Lower lobe of right lung (tissue), 2 donors: ENCODE measurements at regions not wholly inside any gene's neighbourhood (a gene's known extent, or its start where the extent isn't known, plus 50 kb on each side); places are given as distances from the start of the nearest gene placed in this dataset.

Source experiments
- ATAC-seq, 2 donors: fragments of 200-7000 bp; cut with Tn5 transposase; one replicate each; pipeline ENCODE4 v1.9.1; 2020 to 2022; ENCODE audit warnings: mild to moderate bottlenecking in 2 of 2, moderate library complexity in 2 of 2
- DNase-seq: peaks from one replicate; pipeline ENCODE4 v3.0.0-alpha.2; 2020
- H3K27ac ChIP-seq: fragments of 200-600 bp; one replicate; pipeline ENCODE4 v1.8.0; 2022
- H3K27me3 ChIP-seq: fragments of 200-600 bp; one replicate; pipeline ENCODE4 v1.8.0; 2022; ENCODE audit warnings: low read depth
- H3K36me3 ChIP-seq: fragments of 200-600 bp; one replicate; pipeline ENCODE4 v1.8.0; 2022; ENCODE audit warnings: mild to moderate bottlenecking
- H3K4me1 ChIP-seq: fragments of 200-600 bp; one replicate; pipeline ENCODE4 v1.8.0; 2022
- H3K4me3 ChIP-seq: fragments of 200-600 bp; one replicate; pipeline ENCODE4 v1.8.0; 2022; ENCODE audit warnings: mild to moderate bottlenecking
- H3K9me3 ChIP-seq: fragments of 200-600 bp; one replicate; pipeline ENCODE4 v1.8.0; 2022
- intact Hi-C: fragments of 100-400 bp; cut with DNase I; formaldehyde crosslinking; loops from one replicate; pipeline ENCODE4 v1.11.0; 2022
- TF ChIP-seq, protein P1 (sequence below): fragments of 200-600 bp; IDR thresholded peaks from one replicate; pipeline ENCODE4 v1.8.0; 2022; ENCODE audit warnings: antibody characterized with exemption, mild to moderate bottlenecking
- donor health status: DM: no; HTN: yes; CAD: no; lungs with severe emphysema.

DNA sequence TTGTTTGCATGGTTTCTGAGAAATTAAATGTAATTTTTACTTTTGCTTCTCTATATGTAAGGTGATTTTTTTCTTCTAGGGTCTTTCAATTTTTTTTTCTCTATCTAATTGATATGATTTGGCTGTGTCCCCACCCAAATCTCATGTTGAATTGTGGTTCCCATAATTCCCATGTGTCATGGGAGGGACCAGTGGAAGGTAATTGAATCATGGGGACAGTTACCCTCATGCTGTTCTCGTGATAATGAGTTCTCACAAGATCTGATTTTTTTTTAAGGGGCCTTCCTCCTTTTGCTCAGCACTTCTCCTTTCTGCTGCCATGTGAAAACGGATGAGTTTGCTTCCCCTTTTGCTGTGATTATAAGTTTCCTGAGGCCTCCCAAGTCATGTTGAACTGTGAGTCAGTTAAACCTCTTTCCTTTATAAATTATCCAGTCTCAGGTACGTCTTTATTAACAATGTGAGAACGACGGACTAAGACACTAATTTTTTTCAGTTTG is 150.8 kb downstream of the MTRR start:
- no peaks in the 10 kb centered on the region for H3K4me1 ChIP-seq
- no peak overlapping the region for H3K4me3 ChIP-seq
- intact Hi-C loops: no loop called here
- H3K9me3 ChIP-seq: peaks cover 3% of the 10 kb centered on the region
- ATAC-seq: no peak
- TF ChIP-seq, protein P1, sequence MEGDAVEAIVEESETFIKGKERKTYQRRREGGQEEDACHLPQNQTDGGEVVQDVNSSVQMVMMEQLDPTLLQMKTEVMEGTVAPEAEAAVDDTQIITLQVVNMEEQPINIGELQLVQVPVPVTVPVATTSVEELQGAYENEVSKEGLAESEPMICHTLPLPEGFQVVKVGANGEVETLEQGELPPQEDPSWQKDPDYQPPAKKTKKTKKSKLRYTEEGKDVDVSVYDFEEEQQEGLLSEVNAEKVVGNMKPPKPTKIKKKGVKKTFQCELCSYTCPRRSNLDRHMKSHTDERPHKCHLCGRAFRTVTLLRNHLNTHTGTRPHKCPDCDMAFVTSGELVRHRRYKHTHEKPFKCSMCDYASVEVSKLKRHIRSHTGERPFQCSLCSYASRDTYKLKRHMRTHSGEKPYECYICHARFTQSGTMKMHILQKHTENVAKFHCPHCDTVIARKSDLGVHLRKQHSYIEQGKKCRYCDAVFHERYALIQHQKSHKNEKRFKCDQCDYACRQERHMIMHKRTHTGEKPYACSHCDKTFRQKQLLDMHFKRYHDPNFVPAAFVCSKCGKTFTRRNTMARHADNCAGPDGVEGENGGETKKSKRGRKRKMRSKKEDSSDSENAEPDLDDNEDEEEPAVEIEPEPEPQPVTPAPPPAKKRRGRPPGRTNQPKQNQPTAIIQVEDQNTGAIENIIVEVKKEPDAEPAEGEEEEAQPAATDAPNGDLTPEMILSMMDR: no peak
- no peaks in the 10 kb centered on the region for H3K27me3 ChIP-seq
- DNase-seq: no peak
- no peaks in the 10 kb centered on the region for H3K36me3 ChIP-seq
- no peak overlapping the region for H3K27ac ChIP-seq

DNA sequence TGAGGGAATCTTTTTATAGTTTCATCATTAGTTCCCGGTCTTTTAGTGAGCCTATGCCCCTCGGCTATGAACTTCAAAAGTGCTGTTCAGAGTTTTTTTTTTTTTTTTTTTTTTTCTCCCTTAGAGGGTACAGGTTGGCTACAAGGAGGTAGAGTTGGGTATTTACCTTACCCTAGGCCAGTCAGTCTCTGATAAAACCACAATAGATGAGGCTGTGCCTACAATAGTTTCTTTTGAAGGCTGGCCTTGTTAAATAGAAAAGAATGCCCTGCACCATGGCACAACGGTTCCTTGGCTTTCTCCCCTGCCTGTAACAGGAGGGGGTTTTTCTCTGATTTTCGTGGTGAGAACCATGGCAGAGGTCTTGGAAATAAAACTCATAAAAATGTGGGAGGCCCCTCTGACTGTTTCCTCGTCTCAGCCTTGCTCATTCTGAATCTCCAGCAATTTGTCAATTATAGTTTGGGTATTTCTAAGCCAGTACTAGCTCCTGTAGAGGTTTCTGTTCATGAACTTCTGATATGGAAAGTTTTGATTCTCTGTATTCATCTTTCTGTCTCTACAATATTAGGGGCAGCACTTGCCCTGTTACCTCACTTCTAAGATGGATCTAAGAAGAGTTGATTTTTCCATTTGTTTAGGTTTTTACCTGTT is 152.0 kb downstream of the MTRR start:
- H3K9me3 ChIP-seq: peaks cover 3% of the 10 kb centered on the region
- ATAC-seq (no peak), DNase-seq (no peak)
- H3K27me3 ChIP-seq: no peaks in the 10 kb centered on the region
- no peaks in the 10 kb centered on the region for H3K36me3 ChIP-seq
- no peak overlapping the region for H3K27ac ChIP-seq
- intact Hi-C loops: no loop called here
- TF ChIP-seq, protein P1: no peak
- H3K4me1 ChIP-seq: no peaks in the 10 kb centered on the region
- H3K4me3 ChIP-seq: no peak overlapping the region

DNA sequence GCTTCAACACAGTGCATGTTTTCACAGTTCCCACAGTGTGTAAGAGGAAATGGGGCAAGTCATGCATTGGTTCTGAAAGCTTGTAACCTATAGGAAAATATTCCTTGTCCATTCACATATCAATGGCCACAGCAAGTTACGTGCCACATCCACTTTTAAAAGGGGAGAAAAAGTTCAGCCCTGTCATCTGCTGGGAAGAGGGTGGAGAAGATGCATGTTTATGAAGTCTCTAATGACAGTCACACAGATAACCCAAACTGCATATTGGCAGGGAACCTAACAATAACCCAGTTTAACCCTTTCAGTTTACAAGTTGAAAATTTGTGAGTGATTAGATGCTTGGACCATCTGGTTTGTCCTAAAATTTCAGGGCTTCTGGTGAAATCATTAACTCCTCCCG is 159.3 kb downstream of the MTRR start:
- Histone ChIP-seq H3K27me3 (no peaks in the 10 kb centered on the region), H3K4me3 (no peak overlapping the region), H3K4me1 (no peaks in the 10 kb centered on the region), H3K9me3 (no peaks in the 10 kb centered on the region), H3K27ac (no peak overlapping the region), H3K36me3 (no peaks in the 10 kb centered on the region)
- ATAC-seq (no peak), DNase-seq (no peak)
- TF ChIP-seq, protein P1: no peak
- intact Hi-C loops: no loop called here

DNA sequence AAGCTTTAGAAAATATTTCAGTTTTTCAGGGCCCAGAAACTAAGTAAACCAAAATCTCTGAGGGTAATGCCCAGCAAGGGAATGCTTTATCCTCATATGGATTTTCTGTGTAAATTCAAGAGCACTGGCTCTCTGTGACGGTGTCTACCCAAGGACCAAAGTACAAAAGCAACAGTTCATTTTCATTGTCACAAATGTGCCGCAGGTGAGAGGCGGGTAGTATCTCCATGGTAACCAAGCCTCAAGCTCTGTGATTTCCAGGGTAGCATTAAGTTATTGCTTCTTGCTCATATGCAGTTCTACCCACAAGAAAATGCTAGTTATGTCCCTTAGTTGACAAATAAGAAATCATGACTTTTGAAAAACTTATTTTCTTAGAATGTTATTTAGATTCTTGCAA is 164.3 kb downstream of the MTRR start:
- H3K36me3 ChIP-seq: no peaks in the 10 kb centered on the region
- H3K4me1 ChIP-seq: no peaks in the 10 kb centered on the region
- no peak overlapping the region for H3K27ac ChIP-seq
- no peak overlapping the region for H3K4me3 ChIP-seq
- no peaks in the 10 kb centered on the region for H3K9me3 ChIP-seq
- TF ChIP-seq, protein P1: no peak
- no peak for ATAC-seq
- H3K27me3 ChIP-seq: no peaks in the 10 kb centered on the region
- DNase-seq: no peak
- intact Hi-C loops: no loop called here

DNA sequence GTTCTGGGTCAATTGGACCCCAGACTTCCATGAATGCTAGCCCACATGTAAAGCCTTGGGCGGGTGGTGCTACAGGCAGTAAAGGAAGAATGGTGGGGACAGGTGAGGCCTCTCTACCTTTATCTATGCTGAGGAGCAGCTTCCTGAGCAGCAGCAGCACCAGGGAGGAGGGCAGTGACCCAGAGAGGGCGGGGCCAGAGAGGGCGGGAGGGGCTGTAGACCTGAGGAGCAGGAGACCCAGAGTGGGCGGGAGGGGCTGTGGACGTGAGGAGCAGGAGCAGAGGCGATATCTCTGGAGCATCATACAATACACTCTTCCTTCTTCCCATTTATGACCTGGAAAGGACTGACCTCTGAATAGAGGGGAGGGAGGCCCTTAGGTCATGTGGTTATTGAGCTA is 165.9 kb downstream of the MTRR start:
- no peak overlapping the region for H3K27ac ChIP-seq
- H3K36me3 ChIP-seq: no peaks in the 10 kb centered on the region
- TF ChIP-seq, protein P1: no peak
- intact Hi-C loops: no loop called here
- H3K4me3 ChIP-seq: no peak overlapping the region
- ATAC-seq: no peak
- no peaks in the 10 kb centered on the region for H3K4me1 ChIP-seq
- no peaks in the 10 kb centered on the region for H3K9me3 ChIP-seq
- DNase-seq: no peak
- no peaks in the 10 kb centered on the region for H3K27me3 ChIP-seq
